Thoracic aorta (tissue), 2 donors: ENCODE measurements at regions not wholly inside any gene's neighbourhood (a gene's known extent, or its start where the extent isn't known, plus 50 kb on each side); places are given as distances from the start of the nearest gene placed in this dataset.

Experiments
- ATAC-seq: fragments of 150-250 bp; one replicate; pipeline ENCODE4 v1.8.0; 2017; ENCODE audit warnings: low read depth; ENCODE audit not compliant: insufficient number of reproducible peaks, low FRiP score
- DNase-seq: peaks from one replicate; pipeline ENCODE4 v3.0.0-alpha.2; 2020; ENCODE audit warnings: low spot score
- H3K27ac ChIP-seq, 2 donors: fragments of 200-600 bp; sonication (generic); 1 replicate in 1 of 2; 2 replicates in 1 of 2; pipeline ENCODE4 v1.5.1; 2016; ENCODE audit warnings: mild to moderate bottlenecking in 2 of 2, moderate library complexity in 2 of 2
- H3K27me3 ChIP-seq: fragments of 200-600 bp; sonication (generic); replicated peaks from 2 replicates; pipeline ENCODE4 v1.6.0; 2016; ENCODE audit warnings: mild to moderate bottlenecking; ENCODE audit not compliant: insufficient read depth
- H3K36me3 ChIP-seq: fragments of 200-600 bp; sonication (generic); one replicate; pipeline ENCODE4 v1.5.1; 2016
- H3K4me1 ChIP-seq, 2 donors: fragments of 200-600 bp; sonication (generic); 1 replicate in 1 of 2; 2 replicates in 1 of 2; pipeline versions ENCODE4 v1.5.1 to v1.6.0; 2016; ENCODE audit warnings: low read depth in 2 of 2, mild to moderate bottlenecking in 1 of 2; ENCODE audit not compliant: control insufficient read depth in 1 of 2
- H3K4me3 ChIP-seq: fragments of 200-600 bp; sonication (generic); 2 replicates; pipeline ENCODE4 v1.5.1; 2016; ENCODE audit warnings: mild to moderate bottlenecking
- H3K9me3 ChIP-seq: fragments of 200-600 bp; sonication (generic); 2 replicates; pipeline ENCODE4 v1.5.1; 2016
- CTCF ChIP-seq: fragments of 200-600 bp; sonication (generic); IDR thresholded peaks from one replicate; pipeline ENCODE4 v1.5.1; 2019; ENCODE audit warnings: antibody characterized with exemption

- no peak for DNase-seq
- H3K4me1 ChIP-seq = peaks cover 3 to 20% of the 10 kb centered on the region in 2 donors
- H3K9me3 ChIP-seq = no peaks in the 10 kb centered on the region
- H3K27ac ChIP-seq = no peak overlapping the region
- H3K36me3 ChIP-seq = no peaks in the 10 kb centered on the region
- no peak for ATAC-seq
- H3K27me3 ChIP-seq = no peaks in the 10 kb centered on the region
- TF ChIP-seq CTCF = no peak
- H3K4me3 ChIP-seq = no peak overlapping the region
Observed at GRCh38 chr2:128444816-128445522, 126.3 kb upstream of the HS6ST1 start.

GRCh38 chr2:128445523-128445900, 126.8 kb upstream of the HS6ST1 start:
- H3K36me3 ChIP-seq = no peaks in the 10 kb centered on the region

GRCh38 chr2:128446049-128446873, 127.6 kb upstream of the HS6ST1 start:
- DNase-seq (no peak), ATAC-seq (no peak)
- no peak overlapping the region for H3K27ac ChIP-seq
- no peak for TF ChIP-seq CTCF
- peaks cover 0 to 7% of the 10 kb centered on the region in 2 donors for H3K4me1 ChIP-seq
- no peaks in the 10 kb centered on the region for H3K27me3 ChIP-seq
- no peaks in the 10 kb centered on the region for H3K9me3 ChIP-seq
- no peaks in the 10 kb centered on the region for H3K36me3 ChIP-seq
- H3K4me3 ChIP-seq = no peak overlapping the region

More at GRCh38 chr2:128445523-128445900, 126.8 kb upstream of the HS6ST1 start:
- Histone ChIP-seq H3K4me1 (peaks cover 3 to 14% of the 10 kb centered on the region in 2 donors), H3K27ac (no peak overlapping the region), H3K27me3 (no peaks in the 10 kb centered on the region), H3K9me3 (no peaks in the 10 kb centered on the region), H3K4me3 (no peak overlapping the region)
- no peak for TF ChIP-seq CTCF
- ATAC-seq (no peak), DNase-seq (no peak)

GRCh38 chr2:128446874-128447537, 128.3 kb upstream of the HS6ST1 start:
- Histone ChIP-seq H3K4me1 (peaks cover 0 to 6% of the 10 kb centered on the region in 2 donors), H3K4me3 (no peak overlapping the region), H3K9me3 (no peaks in the 10 kb centered on the region), H3K27me3 (no peaks in the 10 kb centered on the region), H3K27ac (no peak overlapping the region), H3K36me3 (no peaks in the 10 kb centered on the region)
- TF ChIP-seq CTCF = no peak
- DNase-seq (no peak), ATAC-seq (no peak)

GRCh38 chr2:128447538-128447995, 128.9 kb upstream of the HS6ST1 start:
- H3K4me3 ChIP-seq = no peak overlapping the region
- H3K36me3 ChIP-seq = no peaks in the 10 kb centered on the region
- no peaks in the 10 kb centered on the region for H3K9me3 ChIP-seq
- no peak for ATAC-seq
- DNase-seq = no peak
- no peak for TF ChIP-seq CTCF
- H3K27me3 ChIP-seq = no peaks in the 10 kb centered on the region
- peaks cover 0 to 6% of the 10 kb centered on the region in 2 donors for H3K4me1 ChIP-seq
- no peak overlapping the region for H3K27ac ChIP-seq
